B cell (primary cell): ENCODE measurements at regions not wholly inside any gene's neighbourhood (a gene's known extent, or its start where the extent isn't known, plus 50 kb on each side); places are given as distances from the start of the nearest gene placed in this dataset.

ENCODE experiments used
- ATAC-seq: fragments of 200-7000 bp; cut with Tn5 transposase; one replicate; pipeline ENCODE4 v1.10.0; 2021; ENCODE audit warnings: low read depth, mild to moderate bottlenecking, moderate number of reproducible peaks, moderate library complexity
- CTCF ChIA-PET: fragments of 350-600 bp; sonication (Branson Sonifier 250); formaldehyde crosslinking; loops from one replicate; lab custom pipeline; 2021; ENCODE audit warnings: antibody characterized with exemption, inconsistent platforms; lab: Charles Lee
- POLR2A ChIA-PET: fragments of 350-600 bp; sonication (Branson Sonifier 250); formaldehyde crosslinking; loops from one replicate; lab custom pipeline; 2021; ENCODE audit warnings: antibody characterized with exemption; lab: Charles Lee
- DNase-seq: peaks from one replicate; pipeline ENCODE4 v3.0.0; 2013
- H2AFZ ChIP-seq: 2 replicates; pipeline ENCODE4 v1.6.1; 2012; ENCODE audit warnings: mild to moderate bottlenecking, low read depth, low read length; ENCODE audit not compliant: insufficient read depth, poor library complexity, severe bottlenecking
- H3K27ac ChIP-seq, 2 donors: 1 replicate in 1 of 2; 2 replicates in 1 of 2; pipeline ENCODE4 v1.5.1; 2012 to 2013; ENCODE audit warnings: low read length in 2 of 2, mild to moderate bottlenecking in 2 of 2, moderate library complexity in 1 of 2
- H3K27me3 ChIP-seq, 4 experiments: fragments of 200-600 bp in 1 of 4; sonication (generic) in 1 of 4; replicated peaks in 1 of 4; 1 replicate in 2 of 4; 2 replicates in 2 of 4; pipeline versions ENCODE4 v1.6.1 to v1.7.0; 2013 to 2016; ENCODE audit warnings: low read length in 3 of 4, mild to moderate bottlenecking in 2 of 4, mixed read lengths in 1 of 4, moderate library complexity in 1 of 4; ENCODE audit not compliant: insufficient read depth in 4 of 4, control insufficient read depth in 3 of 4; ENCODE audit errors: control extremely low read depth in 1 of 4
- H3K36me3 ChIP-seq, 2 experiments: replicated peaks in 1 of 2; 1 replicate in 1 of 2; 2 replicates in 1 of 2; pipeline versions ENCODE4 v1.6.1 to v1.7.1; 2013; ENCODE audit warnings: low read length in 1 of 2; ENCODE audit not compliant: insufficient read depth in 2 of 2, control insufficient read depth in 1 of 2; ENCODE audit errors: control extremely low read depth in 1 of 2, extremely low read depth in 1 of 2
- H3K4me1 ChIP-seq, 2 donors: fragments of 200-600 bp in 1 of 2; sonication (generic) in 1 of 2; 1 replicate in 1 of 2; 2 replicates in 1 of 2; pipeline versions ENCODE4 v1.5.1 to v1.6.1; 2013 to 2017; ENCODE audit warnings: low read length in 2 of 2; ENCODE audit not compliant: control insufficient read depth in 2 of 2, insufficient read depth in 2 of 2
- H3K4me2 ChIP-seq: replicated peaks from 2 replicates; pipeline ENCODE3; 2012; ENCODE audit warnings: mild to moderate bottlenecking, low read depth, low read length; ENCODE audit not compliant: poor library complexity, severe bottlenecking
- H3K4me3 ChIP-seq, 5 experiments: fragments of 200-600 bp in 1 of 5; sonication (generic) in 1 of 5; 1 replicate in 3 of 5; 2 replicates in 2 of 5; pipeline versions ENCODE4 v1.5.1 to v1.7.0; 2011 to 2016; ENCODE audit warnings: low read length in 4 of 5, mild to moderate bottlenecking in 4 of 5, low read depth in 2 of 5, control low read depth in 1 of 5, moderate library complexity in 1 of 5; ENCODE audit not compliant: insufficient read depth in 1 of 5; ENCODE audit errors: control extremely low read depth in 1 of 5, extremely low read depth in 1 of 5
- H3K79me2 ChIP-seq: fragments of 200-600 bp; sonication (generic); one replicate; pipeline ENCODE4 v1.6.0; 2016; ENCODE audit warnings: low read length; ENCODE audit not compliant: control insufficient read depth, insufficient read depth
- H3K9ac ChIP-seq: fragments of 200-600 bp; sonication (generic); 2 replicates; pipeline ENCODE4 v1.6.1; 2017; ENCODE audit warnings: mild to moderate bottlenecking, low read length, moderate library complexity
- H3K9me3 ChIP-seq, 3 donors: one replicate each; pipeline versions ENCODE4 v1.6.1 to v1.7.1; 2013; ENCODE audit warnings: low read length in 2 of 3; ENCODE audit not compliant: control insufficient read depth in 2 of 3, insufficient read depth in 1 of 3; ENCODE audit errors: control extremely low read depth in 1 of 3
- H4K20me1 ChIP-seq: 2 replicates; pipeline ENCODE4 v1.6.0; 2012; ENCODE audit warnings: mild to moderate bottlenecking, low read length; ENCODE audit not compliant: insufficient read depth, control insufficient read depth, poor library complexity, severe bottlenecking
- H3K27ac Mint-ChIP-seq: one replicate; pipeline ENCODE4 v1.8.0; 2021; ENCODE audit warnings: mixed read lengths
- H3K27me3 Mint-ChIP-seq: one replicate; pipeline ENCODE4 v1.8.0; 2021; ENCODE audit warnings: mixed read lengths
- H3K4me1 Mint-ChIP-seq: one replicate; pipeline ENCODE4 v1.8.0; 2021; ENCODE audit warnings: mixed read lengths
- H3K4me3 Mint-ChIP-seq: one replicate; pipeline ENCODE4 v1.8.0; 2021; ENCODE audit warnings: mixed read lengths
- H3K9me3 Mint-ChIP-seq: one replicate; pipeline ENCODE4 v1.8.0; 2022; ENCODE audit warnings: mixed read lengths; ENCODE audit not compliant: insufficient read depth
- EZH2 ChIP-seq: IDR thresholded peaks from 2 replicates; pipeline ENCODE4 v1.6.1; 2012; ENCODE audit warnings: borderline replicate concordance, low read depth, mild to moderate bottlenecking, moderate library complexity, low read length; ENCODE audit not compliant: insufficient read depth, poor library complexity, severe bottlenecking
- WGBS: methylation state at CpG from one replicate; pipeline ENCODE4 v1.1.5; 2013; ENCODE audit warnings: missing lambda C conversion rate; ENCODE audit not compliant: insufficient coverage; 5-methylcytosine and 5-hydroxymethylcytosine counted together
- intact Hi-C: fragments of 100-400 bp; cut with micrococcal nuclease; formaldehyde crosslinking; loops from one replicate; pipeline ENCODE4 v1.10.0; 2022
- TF ChIP-seq, protein P1 (sequence below): fragments of 200-600 bp; IDR thresholded peaks from one replicate; pipeline ENCODE4 v1.8.0; 2022; ENCODE audit warnings: antibody characterized with exemption, mild to moderate bottlenecking

- ChIA-PET POLR2A (no interaction called here), CTCF (no interaction called here)
- no peak overlapping the region for H3K4me3 Mint-ChIP-seq
- 95% methylated on average over 2 of the region's 2 CpGs for WGBS
- no peaks in the 10 kb centered on the region for H3K9me3 Mint-ChIP-seq
- DNase-seq, result no peak
- Histone ChIP-seq H3K27me3 (no peaks in the 10 kb centered on the region), H3K36me3 (no peaks in the 10 kb centered on the region), H3K4me3 (no peak overlapping the region), H3K4me2 (no peak overlapping the region), H3K4me1 (no peaks in the 10 kb centered on the region), H3K27ac (no peak overlapping the region), H3K9ac (no peak overlapping the region), H3K9me3 (no peaks in the 10 kb centered on the region), H2AFZ (no peak overlapping the region), H3K79me2 (no peaks in the 10 kb centered on the region), H4K20me1 (no peaks in the 10 kb centered on the region)
- TF ChIP-seq, protein P1, sequence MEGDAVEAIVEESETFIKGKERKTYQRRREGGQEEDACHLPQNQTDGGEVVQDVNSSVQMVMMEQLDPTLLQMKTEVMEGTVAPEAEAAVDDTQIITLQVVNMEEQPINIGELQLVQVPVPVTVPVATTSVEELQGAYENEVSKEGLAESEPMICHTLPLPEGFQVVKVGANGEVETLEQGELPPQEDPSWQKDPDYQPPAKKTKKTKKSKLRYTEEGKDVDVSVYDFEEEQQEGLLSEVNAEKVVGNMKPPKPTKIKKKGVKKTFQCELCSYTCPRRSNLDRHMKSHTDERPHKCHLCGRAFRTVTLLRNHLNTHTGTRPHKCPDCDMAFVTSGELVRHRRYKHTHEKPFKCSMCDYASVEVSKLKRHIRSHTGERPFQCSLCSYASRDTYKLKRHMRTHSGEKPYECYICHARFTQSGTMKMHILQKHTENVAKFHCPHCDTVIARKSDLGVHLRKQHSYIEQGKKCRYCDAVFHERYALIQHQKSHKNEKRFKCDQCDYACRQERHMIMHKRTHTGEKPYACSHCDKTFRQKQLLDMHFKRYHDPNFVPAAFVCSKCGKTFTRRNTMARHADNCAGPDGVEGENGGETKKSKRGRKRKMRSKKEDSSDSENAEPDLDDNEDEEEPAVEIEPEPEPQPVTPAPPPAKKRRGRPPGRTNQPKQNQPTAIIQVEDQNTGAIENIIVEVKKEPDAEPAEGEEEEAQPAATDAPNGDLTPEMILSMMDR, result no peak
- TF ChIP-seq EZH2, result no peak
- no peak for ATAC-seq
- H3K4me1 Mint-ChIP-seq, result no peaks in the 10 kb centered on the region
- H3K27ac Mint-ChIP-seq, result no peak overlapping the region
- intact Hi-C loops, result no loop called here
- no peaks in the 10 kb centered on the region for H3K27me3 Mint-ChIP-seq
Observed at GRCh38 chr2:220837226-220837625, 734.9 kb downstream of the EPHA4 start.

- WGBS, result 60% methylated on average over 2 of the region's 4 CpGs
- Histone ChIP-seq H3K9ac (no peak overlapping the region), H3K27me3 (no peaks in the 10 kb centered on the region), H2AFZ (no peak overlapping the region), H3K79me2 (no peaks in the 10 kb centered on the region), H3K4me3 (no peak overlapping the region), H3K4me2 (no peak overlapping the region), H3K9me3 (no peaks in the 10 kb centered on the region), H3K4me1 (no peaks in the 10 kb centered on the region), H3K27ac (no peak overlapping the region), H3K36me3 (no peaks in the 10 kb centered on the region), H4K20me1 (no peaks in the 10 kb centered on the region)
- H3K4me3 Mint-ChIP-seq, result no peak overlapping the region
- intact Hi-C loops, result no loop called here
- H3K27me3 Mint-ChIP-seq, result peaks cover 9% of the 10 kb centered on the region
- H3K4me1 Mint-ChIP-seq, result no peaks in the 10 kb centered on the region
- ChIA-PET POLR2A (no interaction called here), CTCF (no interaction called here)
- ATAC-seq (no peak), DNase-seq (no peak)
- H3K9me3 Mint-ChIP-seq, result no peaks in the 10 kb centered on the region
- TF ChIP-seq, protein P1, result no peak
- no peak for TF ChIP-seq EZH2
- no peak overlapping the region for H3K27ac Mint-ChIP-seq
Observed at GRCh38 chr2:220842901-220843665, 729.0 kb downstream of the EPHA4 start.
